GM21390 (cell line): ENCODE measurements at regions not wholly inside any gene's neighbourhood (a gene's known extent, or its start where the extent isn't known, plus 50 kb on each side); places are given as distances from the start of the nearest gene placed in this dataset.
"Not testable (repeated sequence)": the region's sequence is repeated elsewhere in the genome, so short reads cannot be mapped to it uniquely, and the experiment has no call there.

Source experiments
- ATAC-seq: cut with Tn5 transposase; IDR thresholded peaks from one replicate; pipeline ENCODE4 v1.9.1; 2021; ENCODE audit not compliant: unreplicated experiment

DNA sequence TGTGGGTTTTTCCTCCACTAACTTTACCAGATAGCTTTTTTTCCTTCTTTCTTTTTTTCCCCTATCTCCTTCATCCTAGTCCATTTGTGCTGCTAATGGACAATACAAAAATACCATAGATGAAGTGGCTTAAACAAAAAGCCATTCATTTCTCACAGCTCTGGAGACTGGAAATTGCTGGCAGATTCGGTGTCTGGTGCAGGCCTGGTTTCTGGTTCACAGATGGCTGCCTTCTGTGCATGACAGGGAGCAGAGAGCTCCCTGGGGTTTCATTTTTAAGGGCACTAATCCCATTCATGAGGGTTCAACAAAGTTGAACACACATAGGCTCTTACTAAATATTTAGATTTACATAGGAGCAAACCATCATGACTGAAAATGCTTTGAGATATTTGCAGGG is 467.4 kb downstream of the TYW1 start:
- no peak for ATAC-seq

DNA sequence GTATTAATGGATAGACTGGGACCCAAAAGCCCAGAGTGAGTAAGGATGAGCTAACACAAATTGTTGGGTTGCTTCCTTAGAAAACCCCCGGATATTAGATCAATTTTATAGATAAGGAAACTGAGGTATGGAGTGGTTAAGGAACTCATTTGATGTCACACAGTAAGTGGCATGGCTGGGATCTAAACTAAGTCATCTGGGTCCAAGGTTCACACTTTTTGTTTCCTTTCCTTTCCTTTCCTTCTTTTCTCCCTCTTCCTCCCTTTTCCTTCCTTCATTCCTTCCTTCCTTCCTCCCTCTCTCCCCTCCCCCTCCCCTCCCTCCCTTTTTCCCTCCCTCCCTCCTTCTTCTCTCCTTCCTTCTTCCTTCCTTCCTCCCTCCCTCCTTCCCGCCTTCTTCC is 469.5 kb downstream of the TYW1 start:
- ATAC-seq = no peak

DNA sequence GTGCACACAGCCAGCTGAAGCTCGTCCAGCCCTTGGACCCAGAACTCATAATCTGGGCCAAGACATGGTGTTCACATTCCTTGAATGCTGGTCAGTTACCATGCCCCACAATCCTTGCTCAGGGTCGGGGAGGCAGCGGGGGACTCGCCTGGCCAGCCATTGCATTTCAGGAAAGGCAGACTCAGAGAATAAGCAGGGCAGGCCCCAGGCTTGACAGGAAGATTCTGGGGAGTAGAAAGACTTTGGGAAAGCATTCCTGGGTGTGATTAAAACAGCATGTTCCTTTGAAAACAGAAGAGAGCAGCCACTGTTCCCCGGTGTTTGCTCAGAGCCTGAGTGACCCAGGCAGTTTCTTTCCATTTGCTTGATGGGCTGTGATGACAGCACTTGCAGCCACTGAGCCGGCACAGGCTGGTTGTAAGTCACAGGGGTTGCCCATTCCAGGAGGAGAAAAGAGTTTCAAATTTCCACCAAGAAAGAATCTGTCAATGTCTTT is 473.7 kb downstream of the TYW1 start:
- no peak for ATAC-seq

DNA sequence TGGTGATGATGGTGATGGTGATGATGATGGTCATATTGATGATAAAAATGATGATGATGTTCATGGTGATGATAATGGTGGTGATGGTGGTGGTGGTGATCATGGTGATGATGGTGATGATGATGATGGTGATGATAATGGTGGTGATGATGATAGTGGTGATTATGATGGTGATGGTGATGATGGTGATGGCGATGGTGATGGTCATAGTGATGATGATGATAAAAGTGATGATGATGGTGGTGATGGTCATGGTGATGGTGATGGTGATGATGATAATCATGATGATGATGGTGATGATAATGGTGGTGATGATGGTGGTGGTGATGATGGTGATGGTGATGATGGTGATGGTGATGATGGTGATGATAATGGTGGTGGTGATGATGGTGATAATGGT is 478.7 kb downstream of the TYW1 start:
- ATAC-seq = no peak

DNA sequence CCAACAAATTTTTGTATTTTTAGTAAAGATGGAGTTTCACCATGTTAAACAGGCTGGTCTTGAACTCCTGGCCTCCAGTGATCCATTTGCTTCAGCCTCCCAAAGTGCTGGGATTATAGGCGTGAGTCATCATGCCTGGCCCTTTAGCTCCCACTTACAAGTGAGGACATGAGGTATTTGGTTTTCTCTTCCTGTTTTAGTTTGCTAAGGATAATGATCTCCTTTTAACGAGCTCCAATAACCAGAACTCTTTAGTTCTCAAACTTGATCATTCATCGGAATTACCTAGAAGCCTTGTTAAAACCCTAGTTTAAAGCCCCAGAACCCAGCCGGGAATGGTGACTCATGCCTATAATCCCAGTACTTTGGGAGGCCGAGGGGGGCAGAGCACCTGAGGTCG is 481.4 kb downstream of the TYW1 start:
- ATAC-seq = no peak

DNA sequence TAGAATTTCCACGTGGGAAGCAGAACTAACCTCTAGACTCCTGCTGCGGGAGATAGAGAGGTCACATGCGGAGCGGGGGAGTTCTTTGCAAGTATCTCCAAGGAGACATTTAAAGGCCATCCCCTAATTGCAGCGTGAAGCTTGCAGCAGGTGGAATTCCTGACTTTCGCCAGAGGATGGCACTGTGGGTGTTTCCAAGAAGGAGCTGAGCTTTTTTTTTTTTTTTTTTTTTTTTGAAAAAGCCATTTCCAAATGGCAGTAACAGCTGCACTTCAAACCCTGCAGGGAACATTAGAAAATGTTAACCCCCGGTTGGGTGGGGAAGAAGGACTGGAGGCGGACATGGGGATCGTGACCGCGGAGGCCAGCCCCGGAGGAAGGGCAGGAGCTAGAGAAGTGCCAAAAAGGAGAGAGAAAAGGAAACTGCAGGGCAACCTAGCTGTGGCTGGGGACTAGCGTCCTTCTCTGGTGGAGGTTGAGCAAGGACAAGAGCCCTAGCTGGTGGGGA is 487.7 kb downstream of the TYW1 start:
- ATAC-seq = no peak

DNA sequence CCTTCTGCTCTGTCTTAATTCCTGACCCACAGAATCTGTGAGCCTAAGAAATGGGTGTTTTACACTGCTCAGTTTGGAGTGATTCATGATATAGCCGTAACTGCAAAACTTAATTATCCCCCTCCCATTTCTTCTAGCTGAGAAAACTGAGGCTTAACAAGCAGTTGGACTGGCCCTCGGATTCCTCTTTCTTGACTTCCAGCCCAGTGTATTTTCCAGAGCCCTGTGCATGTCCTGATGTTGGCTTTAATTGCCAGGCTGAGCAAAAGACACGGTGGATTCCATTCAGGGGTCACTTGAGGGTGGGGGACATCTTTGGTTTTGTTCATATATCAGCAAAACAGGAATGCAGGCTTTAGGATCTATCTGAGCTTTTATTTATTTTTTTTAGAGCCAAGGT is 489.8 kb downstream of the TYW1 start:
- ATAC-seq = no peak

DNA sequence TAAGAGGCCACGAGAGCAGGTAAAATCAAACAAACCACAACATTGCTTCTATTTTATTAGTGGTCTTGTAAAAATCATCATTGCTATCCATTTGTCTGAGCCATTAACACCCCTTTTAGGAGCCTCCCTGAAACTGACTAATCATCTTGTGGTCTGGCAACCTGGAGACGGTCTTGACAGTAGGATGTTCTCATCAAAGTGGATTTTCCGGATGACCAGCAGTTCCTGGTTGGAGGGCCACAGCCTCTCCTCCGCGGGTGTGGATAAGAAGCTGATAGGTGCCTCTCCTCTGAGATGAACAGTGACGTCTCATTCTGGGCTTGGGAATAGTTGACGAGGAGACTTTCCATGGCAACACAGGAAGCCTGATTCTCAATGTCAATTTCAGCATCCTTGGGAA is 490.7 kb downstream of the TYW1 start:
- no peak for ATAC-seq

DNA sequence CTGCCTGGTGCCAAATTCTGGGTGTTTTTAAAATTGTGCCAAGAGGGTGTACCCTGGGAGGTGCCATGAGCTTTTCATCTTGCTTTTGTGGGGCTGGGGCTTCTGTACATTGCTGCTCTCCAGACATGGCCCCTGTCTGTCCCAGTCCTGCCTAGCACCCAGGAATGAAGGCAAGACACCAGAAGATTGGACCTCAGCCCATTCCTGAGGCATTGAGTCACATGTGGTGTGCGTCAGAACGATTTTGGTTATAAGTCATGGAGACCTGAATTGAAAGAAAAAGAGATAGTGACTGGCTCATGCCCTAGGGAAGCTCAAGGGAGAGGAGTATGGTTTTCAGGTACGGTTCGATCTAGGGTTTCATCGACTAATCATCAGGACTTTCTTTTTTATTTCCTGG is 493.2 kb downstream of the TYW1 start:
- ATAC-seq = no peak

DNA sequence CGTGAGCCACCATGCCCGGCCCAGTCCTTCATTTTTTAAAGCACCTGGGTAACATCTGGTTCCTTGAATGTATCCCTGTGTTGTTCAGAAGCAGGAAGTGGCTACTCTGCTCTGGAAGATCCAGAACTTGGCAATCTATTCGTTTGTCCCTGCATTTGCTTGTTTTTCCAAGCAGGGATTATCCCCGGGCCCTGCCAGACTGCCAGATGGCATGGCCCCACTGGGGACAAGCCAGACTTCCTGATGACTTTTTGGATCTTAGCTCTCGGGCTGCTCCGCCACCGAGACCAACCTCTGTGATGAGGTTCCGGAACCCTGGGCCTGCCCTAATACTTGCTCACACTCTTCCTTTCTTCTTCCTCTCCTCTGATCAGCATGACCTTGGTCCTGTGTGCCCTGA is 496.7 kb downstream of the TYW1 start:
- ATAC-seq = no peak

DNA sequence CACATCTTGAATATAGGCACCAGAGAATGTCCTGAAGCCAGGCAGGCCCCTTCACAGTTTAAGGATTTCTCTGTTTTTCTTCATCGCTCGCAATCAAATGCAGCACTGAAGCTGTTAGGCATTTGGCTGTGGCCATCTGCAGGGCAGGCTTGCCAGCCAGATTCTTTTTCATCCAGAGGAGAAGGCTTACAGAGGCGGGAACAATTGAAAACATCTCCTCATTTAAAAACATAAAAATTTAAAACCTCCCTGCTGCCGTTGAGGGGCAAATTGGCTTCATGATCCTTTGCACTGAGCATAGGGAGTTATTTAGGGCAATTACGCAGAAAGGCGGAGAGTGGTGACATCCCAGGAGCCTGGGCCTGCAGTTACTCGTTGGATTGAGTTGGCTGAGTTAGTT is 500.0 kb downstream of the TYW1 start:
- ATAC-seq = no peak

DNA sequence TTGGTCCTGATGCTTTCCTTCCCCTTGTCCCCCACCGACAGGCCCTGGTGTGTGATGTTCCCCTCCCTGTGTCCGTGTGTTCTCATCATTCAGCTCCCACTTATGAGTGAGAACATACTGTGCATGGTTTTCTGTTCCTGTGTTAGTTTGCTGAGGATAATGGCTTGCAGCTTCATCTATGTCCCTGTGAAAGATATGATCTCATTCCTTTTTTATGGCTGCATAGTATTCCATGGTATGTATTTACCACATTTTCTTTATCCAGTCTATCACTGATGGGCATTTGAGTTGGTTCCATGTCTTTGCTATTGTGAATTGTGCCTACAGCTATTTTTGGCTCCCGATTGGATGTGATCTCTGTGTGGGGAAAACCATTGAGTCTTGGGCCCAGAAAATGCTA is 501.3 kb downstream of the TYW1 start:
- ATAC-seq = not testable (repeated sequence)

DNA sequence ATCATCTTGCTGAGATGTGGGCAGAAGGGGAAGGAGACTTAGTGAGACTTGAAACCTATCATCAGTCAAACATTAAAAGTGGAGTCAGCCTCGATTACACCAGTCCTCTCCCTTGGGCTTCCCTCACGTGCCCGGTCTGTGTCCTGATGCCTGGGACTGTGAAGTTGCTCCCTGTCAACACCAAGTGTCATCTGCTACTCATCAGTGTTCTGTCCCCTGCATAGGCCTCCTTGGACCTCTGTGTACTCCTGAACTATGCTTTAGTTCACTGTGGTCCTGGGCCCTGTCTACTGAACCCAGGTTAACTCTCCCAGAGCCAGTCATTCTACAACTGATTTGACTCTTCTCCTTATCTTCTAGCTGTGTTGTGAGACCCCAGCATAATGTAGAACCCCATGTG is 506.3 kb downstream of the TYW1 start:
- ATAC-seq = no peak

DNA sequence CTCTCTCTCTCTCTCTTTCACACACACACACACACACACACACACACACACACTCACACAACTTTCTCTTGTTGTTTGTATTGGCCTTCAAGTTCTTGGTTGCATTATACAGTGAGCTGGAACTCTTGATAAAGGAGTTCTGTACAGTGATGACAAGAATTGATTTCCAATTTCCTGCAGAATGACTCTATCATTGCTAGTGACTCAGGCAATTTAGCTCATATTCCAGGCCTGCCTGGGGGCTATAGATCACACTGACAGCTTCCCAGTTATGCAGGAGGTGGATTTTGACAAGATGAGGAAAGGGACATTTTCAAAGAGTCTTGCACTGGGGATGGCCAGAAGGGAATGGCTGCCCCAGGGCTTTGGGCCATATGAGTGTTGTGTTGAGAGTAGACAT is 508.8 kb downstream of the TYW1 start:
- ATAC-seq = no peak

DNA sequence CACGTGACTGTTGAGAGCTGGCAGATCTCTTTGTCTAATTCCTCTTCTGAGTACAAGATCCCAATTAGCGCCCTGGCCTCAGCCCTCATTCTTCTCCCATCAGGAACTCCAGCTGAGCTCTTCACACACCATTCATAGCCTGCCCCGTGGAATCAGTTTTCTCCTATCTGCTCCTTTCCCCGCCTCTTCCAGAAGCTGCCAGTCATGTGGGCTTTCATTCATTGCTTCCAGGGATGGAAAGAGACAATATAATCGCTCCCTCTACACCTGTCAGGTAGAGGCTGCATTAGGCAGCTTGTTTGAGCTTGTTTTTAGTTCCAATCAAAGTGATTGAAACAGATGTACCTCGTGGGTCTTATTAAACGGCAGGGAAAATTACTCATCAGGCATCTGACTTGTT is 515.8 kb downstream of the TYW1 start:
- no peak for ATAC-seq

DNA sequence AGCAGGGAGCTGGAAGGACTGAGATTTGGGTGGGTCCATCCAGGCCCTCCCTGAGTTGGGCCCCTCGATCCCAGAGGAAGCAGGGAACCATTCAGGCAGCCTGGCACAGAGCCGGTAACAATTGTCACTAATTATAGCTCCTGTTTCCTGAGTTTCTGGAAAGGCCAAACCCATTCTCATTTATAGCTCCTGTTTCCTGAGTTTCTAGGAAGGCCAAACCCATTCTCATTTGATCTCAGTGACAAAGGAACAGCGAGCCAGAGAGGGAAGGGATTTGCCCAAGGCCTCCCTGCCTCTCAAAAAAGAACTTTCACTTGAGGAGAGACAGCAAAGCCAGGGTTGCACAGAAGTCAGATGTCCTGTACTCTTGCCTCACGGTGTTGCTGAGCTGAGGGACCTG is 521.9 kb downstream of the TYW1 start:
- no peak for ATAC-seq

DNA sequence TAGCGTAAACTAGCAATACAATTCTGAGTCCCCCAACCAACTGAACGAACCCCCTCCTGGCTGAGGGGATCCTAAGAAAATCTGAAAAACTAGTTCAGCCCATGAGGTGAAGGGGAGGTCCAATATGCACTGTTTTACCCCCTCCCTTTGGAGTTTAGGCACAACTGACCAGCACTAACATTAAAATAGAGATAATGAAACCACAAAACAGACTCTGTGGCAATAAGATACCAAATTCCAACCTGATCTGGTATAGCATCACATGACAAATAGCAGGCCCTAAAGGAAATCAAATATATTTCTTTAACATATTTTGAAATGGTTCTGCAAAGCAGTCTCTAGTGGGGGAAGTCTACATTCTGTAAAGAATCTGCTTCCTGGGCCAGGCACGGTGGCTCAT is 522.5 kb downstream of the TYW1 start:
- no peak for ATAC-seq

DNA sequence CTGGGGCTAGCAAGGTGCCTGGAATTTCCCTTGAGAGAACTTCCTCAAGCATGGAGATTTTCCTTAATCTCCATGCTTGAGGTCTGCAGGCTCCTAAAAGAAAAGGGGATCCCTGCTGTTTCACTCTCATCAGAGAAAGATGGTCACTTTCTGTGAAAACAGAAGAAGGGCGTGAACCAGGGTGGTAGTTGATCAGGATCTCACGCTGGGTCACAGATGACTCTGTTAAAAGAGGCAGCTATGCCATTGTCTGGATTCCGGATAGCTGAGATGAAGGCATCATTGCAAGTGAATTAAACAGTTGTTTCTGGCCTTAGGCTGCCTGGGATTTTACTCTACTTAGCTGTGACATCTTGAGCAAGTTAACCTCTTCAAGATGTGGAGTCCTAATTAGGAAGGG is 525.9 kb downstream of the TYW1 start:
- no peak for ATAC-seq

DNA sequence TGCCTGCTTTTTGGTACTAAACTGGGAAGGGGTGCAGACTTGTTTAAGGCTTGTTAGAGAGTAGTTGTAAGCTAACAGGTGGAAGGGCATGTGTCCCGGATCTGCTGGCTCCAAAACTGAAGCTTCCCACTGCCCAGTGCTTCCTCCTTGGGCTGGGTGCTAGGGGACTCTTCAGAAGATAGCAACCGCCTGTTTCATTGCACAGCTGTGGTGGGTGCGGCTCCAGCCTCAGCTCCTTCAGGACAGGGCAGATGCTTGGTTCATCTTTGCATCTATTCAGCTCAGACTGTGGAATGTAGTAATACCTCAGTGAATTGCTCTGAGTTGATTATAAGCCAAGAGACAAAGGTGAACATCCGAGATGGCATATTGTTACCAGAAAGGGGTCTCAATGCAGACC is 527.1 kb downstream of the TYW1 start:
- no peak for ATAC-seq

DNA sequence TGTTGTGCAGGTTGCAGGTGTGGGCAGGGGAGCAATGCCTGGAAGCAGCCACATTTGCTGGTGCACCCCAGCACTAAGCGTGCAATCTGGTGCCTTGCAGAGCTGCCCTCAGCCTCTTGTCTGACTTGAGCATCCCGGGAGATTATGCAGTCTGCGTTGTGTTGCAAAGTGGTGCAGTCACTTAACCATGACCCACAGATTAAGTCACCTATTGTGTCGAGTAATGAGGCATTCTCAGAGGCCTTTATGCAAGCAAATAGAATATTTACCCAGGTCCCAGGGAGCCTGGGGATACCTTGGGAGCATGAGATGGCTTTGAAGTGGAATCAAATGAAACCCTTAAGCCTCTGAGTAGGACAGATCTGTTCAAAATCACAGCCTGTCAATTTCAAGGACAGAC is 529.0 kb downstream of the TYW1 start:
- ATAC-seq = no peak

DNA sequence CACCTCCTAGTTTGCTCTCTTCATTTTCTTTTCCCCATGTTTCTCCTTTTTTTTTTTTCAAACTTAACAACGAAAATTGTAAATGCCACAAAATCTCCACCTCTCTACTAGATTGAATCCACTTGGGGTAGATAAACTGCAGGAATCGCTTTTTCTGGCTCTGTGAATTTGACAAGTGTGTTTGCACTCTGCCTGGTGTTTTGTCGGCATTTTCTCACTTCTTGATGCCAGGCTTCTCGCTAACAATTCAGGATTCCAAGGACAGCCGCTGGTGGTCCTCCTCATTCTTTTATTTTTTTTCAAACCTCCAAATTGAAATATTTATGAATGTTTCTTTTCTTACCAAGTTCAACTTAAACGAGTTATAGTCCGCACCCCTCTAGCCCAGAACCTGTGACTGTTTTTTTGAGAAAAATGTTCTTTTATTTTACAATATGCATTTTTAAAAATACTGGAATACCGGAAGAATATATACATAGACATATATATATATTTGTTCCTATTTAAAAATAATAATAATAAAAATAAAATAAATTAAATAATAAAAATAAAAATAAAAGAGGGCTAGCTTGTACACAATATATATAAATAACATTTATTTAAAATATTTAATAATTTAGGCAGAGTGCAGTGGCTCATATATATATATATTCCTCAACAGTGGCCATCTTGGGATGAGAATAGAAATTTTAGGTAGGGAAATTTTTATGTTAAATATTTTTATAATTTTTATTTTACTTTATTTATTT is 538.8 kb downstream of the TYW1 start:
- ATAC-seq = no peak

DNA sequence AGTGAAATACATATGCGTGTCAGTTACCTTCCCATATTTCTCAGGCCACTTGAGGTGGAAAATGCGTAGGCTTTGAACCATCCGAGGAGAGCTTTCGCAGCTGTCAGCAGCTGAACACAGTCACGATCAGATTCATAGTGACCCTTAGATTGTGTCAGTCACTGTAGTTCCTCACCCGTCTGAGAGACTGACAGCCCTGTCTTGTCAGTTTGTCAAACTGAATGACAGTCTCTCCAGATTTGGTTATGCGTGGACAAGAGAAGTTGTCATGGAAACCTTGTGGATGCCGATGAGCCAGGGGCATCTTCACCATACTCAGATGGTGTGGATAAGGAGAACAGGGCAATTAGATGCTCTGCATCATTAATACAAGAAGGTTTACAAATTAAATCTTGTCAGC is 546.3 kb downstream of the TYW1 start:
- ATAC-seq = no peak
